ENCODE measurements at regions not wholly inside any gene's neighbourhood (a gene's known extent, or its start where the extent isn't known, plus 50 kb on each side); places are given as distances from the start of the nearest gene placed in this dataset.

DNA sequence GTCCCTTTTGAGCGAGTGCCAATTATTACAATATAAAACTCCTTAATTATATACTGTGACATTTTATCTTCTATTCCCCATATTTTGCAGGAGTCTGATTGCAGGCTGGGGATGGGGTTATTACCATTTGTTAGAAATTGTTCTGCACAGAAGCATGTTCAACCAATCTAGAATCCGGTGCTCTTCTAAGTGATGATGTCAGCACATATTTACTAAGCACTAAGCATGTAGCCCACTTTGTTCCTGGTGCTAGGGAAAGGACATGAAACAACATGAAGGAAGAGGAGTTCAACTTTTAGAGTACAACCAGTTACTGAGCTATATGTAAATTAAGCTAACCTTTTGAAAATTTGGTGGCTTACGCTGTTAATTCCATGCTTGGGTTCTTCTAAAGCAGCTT, 52.8 kb upstream of the IL1RAPL2 start:
- Histone ChIP-seq H3K4me3 (no peak overlapping the region), H3K36me3 (ENCODE audit: control insufficient read depth, insufficient read depth, low read length) (no peaks in the 10 kb centered on the region), H3K27me3 (ENCODE audit: control insufficient read depth in 2 of 2, insufficient read depth in 2 of 2, low read length in 2 of 2) (no peaks in the 10 kb centered on the region), H3K27ac (ENCODE audit: extremely low read depth, low read depth, low read length) (no peak overlapping the region), H3K4me1 (replicated peaks in 1 of 2; ENCODE audit: control insufficient read depth in 2 of 2, insufficient read depth in 2 of 2, low read length in 2 of 2) (no peaks in the 10 kb centered on the region), H3K9ac (ENCODE audit: insufficient read depth in 1 of 2, low read depth in 2 of 2, low read length in 2 of 2) (no peak overlapping the region), H3K4me2 (ENCODE audit: insufficient read depth, low read length) (no peak overlapping the region), H3K9me1 (ENCODE audit: control insufficient read depth, insufficient read depth, low read length) (no peaks in the 10 kb centered on the region), H4K20me1 (replicated peaks; ENCODE audit: control insufficient read depth, insufficient read depth, low read length) (no peaks in the 10 kb centered on the region), H3K79me2 (ENCODE audit: control insufficient read depth, insufficient read depth, low read length) (no peaks in the 10 kb centered on the region), H2AFZ (ENCODE audit: low read depth, low read length) (no peak overlapping the region), H3K9me3 (replicated peaks; ENCODE audit: control insufficient read depth, insufficient read depth, low read depth, low read length) (no peaks in the 10 kb centered on the region)
- POLR2A ChIA-PET = no interaction called here
- ATAC-seq = no peak
- CTCF ChIA-PET (ENCODE audit: low intra/inter-chr PET ratio) = no interaction called here
- no TSS peak for BruUV-seq (replicated peaks)
- DNase-seq (ENCODE audit: extremely low read depth in 1 of 4, low spot score in 3 of 4) = no peak
- FAIRE-seq = no peak
- 0% methylated on average over 3 of the region's 3 CpGs for WGBS (ENCODE audit: insufficient coverage, low coverage, missing lambda C conversion rate)
- intact Hi-C loops (cut with micrococcal nuclease) = no loop called here
- in situ Hi-C loops (cut with MboI) = no loop called here
- TF ChIP-seq, protein P1, sequence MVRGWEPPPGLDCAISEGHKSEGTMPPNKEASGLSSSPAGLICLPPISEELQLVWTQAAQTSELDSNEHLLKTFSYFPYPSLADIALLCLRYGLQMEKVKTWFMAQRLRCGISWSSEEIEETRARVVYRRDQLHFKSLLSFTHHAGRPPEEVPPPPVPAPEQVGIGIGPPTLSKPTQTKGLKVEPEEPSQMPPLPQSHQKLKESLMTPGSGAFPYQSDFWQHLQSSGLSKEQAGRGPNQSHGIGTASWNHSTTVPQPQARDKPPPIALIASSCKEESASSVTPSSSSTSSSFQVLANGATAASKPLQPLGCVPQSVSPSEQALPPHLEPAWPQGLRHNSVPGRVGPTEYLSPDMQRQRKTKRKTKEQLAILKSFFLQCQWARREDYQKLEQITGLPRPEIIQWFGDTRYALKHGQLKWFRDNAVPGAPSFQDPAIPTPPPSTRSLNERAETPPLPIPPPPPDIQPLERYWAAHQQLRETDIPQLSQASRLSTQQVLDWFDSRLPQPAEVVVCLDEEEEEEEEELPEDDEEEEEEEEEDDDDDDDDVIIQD (CRISPR knock-in tag; IDR thresholded peaks at IDR 0.05) = no peak
- TF ChIP-seq ZNF655 (CRISPR knock-in tag; IDR thresholded peaks at IDR 0.05) (no peak), ZNF316 (IDR thresholded peaks at IDR 0.05) (peak; percentile 42; the same call in 1 of the 2 replicates), VEZF1 (CRISPR knock-in tag; IDR thresholded peaks at IDR 0.05) (no peak), EZH2 (IDR thresholded peaks at IDR 0.05; ENCODE audit: borderline replicate concordance, low read depth, low read length) (no peak), ZBTB2 (IDR thresholded peaks at IDR 0.05) (no peak), HINFP (tag; conservative IDR thresholded peaks at IDR 0.05; ENCODE audit: low read depth) (no peak), SAFB (IDR thresholded peaks at IDR 0.05; ENCODE audit: borderline replicate concordance, low read depth, low read length) (no peak), ILK (tag; IDR thresholded peaks at IDR 0.05; ENCODE audit: borderline replicate concordance, low read depth) (no peak), SAP30 (IDR thresholded peaks at IDR 0.05; ENCODE audit: borderline replicate concordance, insufficient read depth, low read depth, low read length, poor library complexity, severe bottlenecking) (no peak), FOXA3 (CRISPR knock-in tag; conservative IDR thresholded peaks at IDR 0.05 in 1 of 2, IDR thresholded peaks at IDR 0.05 in 1 of 2) (no peak), RBM25 (IDR thresholded peaks at IDR 0.05; ENCODE audit: low read depth, low read length, severe bottlenecking) (no peak), FOXO4 (CRISPR knock-in tag; IDR thresholded peaks at IDR 0.05) (no peak)

Data from K562 (cell line).